OCI-LY1 (cell line): ENCODE measurements at regions not wholly inside any gene's neighbourhood (a gene's known extent, or its start where the extent isn't known, plus 50 kb on each side); places are given as distances from the start of the nearest gene placed in this dataset.

Source experiments
- CTCF ChIP-seq: fragments of 200-600 bp; sonication (generic), shearing (Covaris generic); IDR thresholded peaks from 2 replicates; pipeline ENCODE4 v1.5.1; 2017; ENCODE audit warnings: mild to moderate bottlenecking, antibody characterized with exemption, low read length, moderate library complexity, mixed read lengths
- EZH2 ChIP-seq: fragments of 200-600 bp; sonication (generic), shearing (Covaris generic); IDR thresholded peaks from 2 replicates; pipeline ENCODE4 v1.8.0; 2017; ENCODE audit warnings: borderline replicate concordance, mixed run types, mild to moderate bottlenecking, antibody characterized with exemption, low read length, moderate library complexity, mixed read lengths

- TF ChIP-seq CTCF = no peak
- TF ChIP-seq EZH2 = no peak
Observed at GRCh38 chr13:54687173-54687572, 1658.6 kb downstream of the OLFM4 start.
